ENCODE measurements at regions not wholly inside any gene's neighbourhood (a gene's known extent, or its start where the extent isn't known, plus 50 kb on each side); places are given as distances from the start of the nearest gene placed in this dataset.

GRCh38 chr13:55714120-55714519, 1426.6 kb upstream of the PRR20A start:
- ATAC-seq (ENCODE audit: insufficient read depth, low FRiP score): no peak
- H3K4me1 ChIP-seq (ENCODE audit: control insufficient read depth in 5 of 5, insufficient read depth in 5 of 5, low read length in 5 of 5): no peaks in the 10 kb centered on the region
- no peak for DNase-seq
- TF ChIP-seq, protein P1, sequence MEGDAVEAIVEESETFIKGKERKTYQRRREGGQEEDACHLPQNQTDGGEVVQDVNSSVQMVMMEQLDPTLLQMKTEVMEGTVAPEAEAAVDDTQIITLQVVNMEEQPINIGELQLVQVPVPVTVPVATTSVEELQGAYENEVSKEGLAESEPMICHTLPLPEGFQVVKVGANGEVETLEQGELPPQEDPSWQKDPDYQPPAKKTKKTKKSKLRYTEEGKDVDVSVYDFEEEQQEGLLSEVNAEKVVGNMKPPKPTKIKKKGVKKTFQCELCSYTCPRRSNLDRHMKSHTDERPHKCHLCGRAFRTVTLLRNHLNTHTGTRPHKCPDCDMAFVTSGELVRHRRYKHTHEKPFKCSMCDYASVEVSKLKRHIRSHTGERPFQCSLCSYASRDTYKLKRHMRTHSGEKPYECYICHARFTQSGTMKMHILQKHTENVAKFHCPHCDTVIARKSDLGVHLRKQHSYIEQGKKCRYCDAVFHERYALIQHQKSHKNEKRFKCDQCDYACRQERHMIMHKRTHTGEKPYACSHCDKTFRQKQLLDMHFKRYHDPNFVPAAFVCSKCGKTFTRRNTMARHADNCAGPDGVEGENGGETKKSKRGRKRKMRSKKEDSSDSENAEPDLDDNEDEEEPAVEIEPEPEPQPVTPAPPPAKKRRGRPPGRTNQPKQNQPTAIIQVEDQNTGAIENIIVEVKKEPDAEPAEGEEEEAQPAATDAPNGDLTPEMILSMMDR (IDR thresholded peaks at IDR 0.05; ENCODE audit: control extremely low read depth, extremely low read depth): no peak
- no peaks in the 10 kb centered on the region for H3K36me3 ChIP-seq (ENCODE audit: control insufficient read depth in 4 of 4, insufficient read depth in 4 of 4, low read length in 4 of 4)
- no peak overlapping the region for H3K27ac ChIP-seq (ENCODE audit: low read depth in 1 of 2, low read length in 1 of 2)
- no peaks in the 10 kb centered on the region for H3K9me3 ChIP-seq (ENCODE audit: control insufficient read depth in 4 of 4, insufficient read depth in 3 of 4, low read length in 3 of 4)
- H3K4me3 ChIP-seq: no peak overlapping the region
- H3K27me3 ChIP-seq (ENCODE audit: control insufficient read depth in 3 of 3, insufficient read depth in 3 of 3, low read length in 2 of 3): no peaks in the 10 kb centered on the region
- no peak overlapping the region for H3K9ac ChIP-seq (ENCODE audit: insufficient read depth in 1 of 2, low read length in 2 of 2)

GRCh38 chr13:55727683-55728082, 1413.0 kb upstream of the PRR20A start:
- no peak overlapping the region for H3K27ac ChIP-seq (ENCODE audit: low read depth in 1 of 2, low read length in 1 of 2)
- ATAC-seq (ENCODE audit: insufficient read depth, low FRiP score): no peak
- no peak overlapping the region for H3K4me3 ChIP-seq
- H3K27me3 ChIP-seq (ENCODE audit: control insufficient read depth in 3 of 3, insufficient read depth in 3 of 3, low read length in 2 of 3): no peaks in the 10 kb centered on the region
- H3K36me3 ChIP-seq (ENCODE audit: control insufficient read depth in 4 of 4, insufficient read depth in 4 of 4, low read length in 4 of 4): no peaks in the 10 kb centered on the region
- TF ChIP-seq, protein P1 (IDR thresholded peaks at IDR 0.05; ENCODE audit: control extremely low read depth, extremely low read depth): no peak
- H3K9me3 ChIP-seq (ENCODE audit: control insufficient read depth in 4 of 4, insufficient read depth in 3 of 4, low read length in 3 of 4): no peaks in the 10 kb centered on the region
- WGBS, 2 donors: 74 to 78% methylated on average over 5 of the region's 5 CpGs
- H3K9ac ChIP-seq (ENCODE audit: insufficient read depth in 1 of 2, low read length in 2 of 2): no peak overlapping the region
- H3K4me1 ChIP-seq (ENCODE audit: control insufficient read depth in 5 of 5, insufficient read depth in 5 of 5, low read length in 5 of 5): no peaks in the 10 kb centered on the region
- DNase-seq: no peak

DNA sequence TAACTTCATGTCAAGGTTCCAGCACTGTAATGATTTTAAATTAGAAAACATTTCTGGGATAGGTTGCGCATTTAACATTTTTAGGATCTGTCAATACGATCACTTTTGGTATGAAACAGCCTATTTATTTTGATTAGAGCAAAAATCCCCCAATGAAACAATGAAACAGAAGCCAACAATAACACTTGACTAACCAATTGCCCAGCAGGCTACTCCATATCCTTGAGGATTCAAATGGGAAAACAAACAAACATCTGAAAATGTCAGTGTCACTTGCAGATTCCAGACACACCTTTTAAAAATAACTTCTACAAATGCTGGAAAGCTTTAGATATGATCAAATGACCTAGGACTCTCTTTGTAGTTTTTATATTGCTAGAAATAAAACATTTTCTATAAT, 1412.5 kb upstream of the PRR20A start:
- Histone ChIP-seq H3K27ac (ENCODE audit: low read depth in 1 of 2, low read length in 1 of 2) (no peak overlapping the region), H3K9me3 (ENCODE audit: control insufficient read depth in 4 of 4, insufficient read depth in 3 of 4, low read length in 3 of 4) (no peaks in the 10 kb centered on the region), H3K4me1 (ENCODE audit: control insufficient read depth in 5 of 5, insufficient read depth in 5 of 5, low read length in 5 of 5) (no peaks in the 10 kb centered on the region), H3K4me3 (no peak overlapping the region), H3K9ac (ENCODE audit: insufficient read depth in 1 of 2, low read length in 2 of 2) (no peak overlapping the region), H3K36me3 (ENCODE audit: control insufficient read depth in 4 of 4, insufficient read depth in 4 of 4, low read length in 4 of 4) (no peaks in the 10 kb centered on the region), H3K27me3 (ENCODE audit: control insufficient read depth in 3 of 3, insufficient read depth in 3 of 3, low read length in 2 of 3) (no peaks in the 10 kb centered on the region)
- no peak for ATAC-seq (ENCODE audit: insufficient read depth, low FRiP score)
- WGBS, 2 donors: 81 to 89% methylated on average over 2 of the region's 2 CpGs
- no peak for DNase-seq
- TF ChIP-seq, protein P1 (IDR thresholded peaks at IDR 0.05; ENCODE audit: control extremely low read depth, extremely low read depth): no peak

GRCh38 chr13:55745828-55746227, 1394.9 kb upstream of the PRR20A start:
- WGBS, 2 donors: 54 to 64% methylated on average over 2 of the region's 2 CpGs
- ATAC-seq (ENCODE audit: insufficient read depth, low FRiP score): no peak
- no peak overlapping the region for H3K27ac ChIP-seq (ENCODE audit: low read depth in 1 of 2, low read length in 1 of 2)
- no peaks in the 10 kb centered on the region for H3K4me1 ChIP-seq (ENCODE audit: control insufficient read depth in 5 of 5, insufficient read depth in 5 of 5, low read length in 5 of 5)
- no peaks in the 10 kb centered on the region for H3K9me3 ChIP-seq (ENCODE audit: control insufficient read depth in 4 of 4, insufficient read depth in 3 of 4, low read length in 3 of 4)
- H3K9ac ChIP-seq (ENCODE audit: insufficient read depth in 1 of 2, low read length in 2 of 2): no peak overlapping the region
- H3K4me3 ChIP-seq: no peak overlapping the region
- no peaks in the 10 kb centered on the region for H3K27me3 ChIP-seq (ENCODE audit: control insufficient read depth in 3 of 3, insufficient read depth in 3 of 3, low read length in 2 of 3)
- TF ChIP-seq, protein P1 (IDR thresholded peaks at IDR 0.05; ENCODE audit: control extremely low read depth, extremely low read depth): no peak
- DNase-seq: no peak
- H3K36me3 ChIP-seq (ENCODE audit: control insufficient read depth in 4 of 4, insufficient read depth in 4 of 4, low read length in 4 of 4): no peaks in the 10 kb centered on the region

Data from lung (tissue), 11 donors.